ENCODE measurements at regions not wholly inside any gene's neighbourhood (a gene's known extent, or its start where the extent isn't known, plus 50 kb on each side); places are given as distances from the start of the nearest gene placed in this dataset.

DNA sequence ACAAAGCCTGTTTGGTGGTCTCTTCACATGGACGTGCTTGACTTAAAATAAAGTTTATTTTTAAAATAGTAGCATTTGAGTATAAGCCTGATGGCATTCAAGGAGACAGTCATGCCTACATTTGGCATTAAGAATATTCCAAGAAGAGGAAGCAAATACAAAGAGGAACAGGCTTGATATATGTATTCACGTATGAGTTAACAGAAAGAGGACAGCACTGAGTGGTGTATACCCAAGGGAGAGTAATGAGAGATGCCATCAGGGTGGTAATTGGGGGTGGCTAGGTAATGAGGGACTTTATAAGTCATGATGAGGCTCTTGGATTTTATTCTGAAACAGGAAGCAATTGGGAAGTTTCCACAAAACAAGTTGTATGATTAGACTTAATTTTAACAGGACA lies 363.3 kb downstream of the SEMA3D start:
- Histone ChIP-seq H3K4me3 (ENCODE audit: low read length in 2 of 2) (no peak overlapping the region), H3K27me3 (ENCODE audit: control insufficient read depth in 2 of 2, insufficient read depth in 2 of 2, low read length in 2 of 2) (no peaks in the 10 kb centered on the region), H3K9ac (ENCODE audit: low read depth in 1 of 2, low read length in 2 of 2) (no peak overlapping the region), H3K9me3 (ENCODE audit: control insufficient read depth in 2 of 2, low read length in 2 of 2) (no peaks in the 10 kb centered on the region), H3K36me3 (ENCODE audit: control insufficient read depth in 2 of 2, insufficient read depth in 2 of 2, low read length in 2 of 2) (no peaks in the 10 kb centered on the region), H3K27ac (ENCODE audit: low read depth in 2 of 2, low read length in 2 of 2) (no peak overlapping the region), H3K4me1 (ENCODE audit: control insufficient read depth in 2 of 2, insufficient read depth in 2 of 2, low read length in 2 of 2) (no peaks in the 10 kb centered on the region)

DNA sequence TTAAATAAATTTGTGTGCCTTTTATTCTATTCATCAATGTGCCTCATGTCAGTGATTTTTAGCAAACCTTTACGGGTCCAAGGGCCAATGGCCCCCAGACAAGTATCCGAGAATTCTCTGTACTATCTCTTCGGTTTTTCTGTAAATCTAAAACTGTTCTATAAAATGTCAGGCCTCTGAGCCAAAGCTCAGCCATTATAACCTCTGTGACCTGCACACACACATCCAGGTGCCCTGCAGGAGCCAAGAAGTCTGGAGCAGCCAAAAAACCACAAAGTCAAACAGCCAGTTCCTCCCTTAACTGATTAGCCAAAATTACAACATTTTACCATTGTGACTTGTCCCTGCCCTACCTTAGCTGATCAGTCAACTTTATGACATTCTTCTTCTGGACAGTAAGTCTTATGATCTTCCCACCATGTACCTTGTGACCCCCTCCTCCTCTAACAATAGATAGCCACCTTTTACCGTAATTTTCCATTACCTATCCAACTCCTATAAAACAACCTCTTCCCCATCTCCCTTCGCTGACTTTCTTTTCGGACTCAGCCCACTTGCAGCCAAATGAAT lies 363.8 kb downstream of the SEMA3D start:
- H3K36me3 ChIP-seq (ENCODE audit: control insufficient read depth in 2 of 2, insufficient read depth in 2 of 2, low read length in 2 of 2) = no peaks in the 10 kb centered on the region
- no peak overlapping the region for H3K4me3 ChIP-seq (ENCODE audit: low read length in 2 of 2)
- no peaks in the 10 kb centered on the region for H3K27me3 ChIP-seq (ENCODE audit: control insufficient read depth in 2 of 2, insufficient read depth in 2 of 2, low read length in 2 of 2)
- H3K27ac ChIP-seq (ENCODE audit: low read depth in 2 of 2, low read length in 2 of 2) = no peak overlapping the region
- no peaks in the 10 kb centered on the region for H3K9me3 ChIP-seq (ENCODE audit: control insufficient read depth in 2 of 2, low read length in 2 of 2)
- H3K4me1 ChIP-seq (ENCODE audit: control insufficient read depth in 2 of 2, insufficient read depth in 2 of 2, low read length in 2 of 2) = no peaks in the 10 kb centered on the region
- H3K9ac ChIP-seq (ENCODE audit: low read depth in 1 of 2, low read length in 2 of 2) = no peak overlapping the region

DNA sequence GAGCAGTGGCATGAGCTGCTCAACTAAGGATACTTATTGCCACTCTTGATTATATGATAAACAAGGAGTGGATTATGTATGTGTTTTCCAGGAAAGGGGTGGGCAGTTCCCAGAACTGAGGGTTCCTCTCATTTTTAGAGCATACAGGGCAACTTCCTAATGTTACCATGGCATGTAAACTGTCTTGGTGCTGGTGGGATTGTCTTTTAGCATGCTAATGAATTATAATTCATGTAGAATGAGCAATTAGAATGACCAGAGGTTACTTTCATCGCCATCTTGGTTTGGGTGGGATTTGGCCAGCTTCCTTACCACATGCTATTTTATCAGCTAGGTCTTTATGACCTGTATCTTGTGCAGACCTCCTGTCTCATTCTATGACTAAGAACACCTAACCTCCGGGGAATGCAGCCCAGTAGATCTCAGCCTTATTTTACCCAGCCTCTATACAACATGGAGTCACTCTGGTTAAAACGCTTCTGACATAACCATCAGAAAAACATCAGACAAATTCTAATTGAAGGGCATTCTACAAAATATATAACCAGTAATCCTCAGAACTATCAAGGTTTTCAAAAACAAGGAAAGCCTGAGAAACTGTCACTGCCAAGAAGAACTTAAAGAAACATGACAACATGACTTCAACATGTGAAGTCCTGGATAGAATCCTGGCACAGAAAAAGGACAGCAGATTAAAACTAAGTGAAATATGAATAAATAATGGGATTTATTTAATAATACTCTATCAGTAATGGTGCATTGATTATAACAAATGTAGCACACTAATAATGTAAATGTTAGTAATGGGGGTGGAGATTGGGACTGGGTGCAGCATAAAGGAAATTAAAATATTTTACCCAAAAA lies 365.0 kb downstream of the SEMA3D start:
- Histone ChIP-seq H3K36me3 (ENCODE audit: control insufficient read depth in 2 of 2, insufficient read depth in 2 of 2, low read length in 2 of 2) (no peaks in the 10 kb centered on the region), H3K4me1 (ENCODE audit: control insufficient read depth in 2 of 2, insufficient read depth in 2 of 2, low read length in 2 of 2) (no peaks in the 10 kb centered on the region), H3K9ac (ENCODE audit: low read depth in 1 of 2, low read length in 2 of 2) (no peak overlapping the region), H3K9me3 (ENCODE audit: control insufficient read depth in 2 of 2, low read length in 2 of 2) (no peaks in the 10 kb centered on the region), H3K27me3 (ENCODE audit: control insufficient read depth in 2 of 2, insufficient read depth in 2 of 2, low read length in 2 of 2) (no peaks in the 10 kb centered on the region), H3K4me3 (ENCODE audit: low read length in 2 of 2) (no peak overlapping the region), H3K27ac (ENCODE audit: low read depth in 2 of 2, low read length in 2 of 2) (no peak overlapping the region)

DNA sequence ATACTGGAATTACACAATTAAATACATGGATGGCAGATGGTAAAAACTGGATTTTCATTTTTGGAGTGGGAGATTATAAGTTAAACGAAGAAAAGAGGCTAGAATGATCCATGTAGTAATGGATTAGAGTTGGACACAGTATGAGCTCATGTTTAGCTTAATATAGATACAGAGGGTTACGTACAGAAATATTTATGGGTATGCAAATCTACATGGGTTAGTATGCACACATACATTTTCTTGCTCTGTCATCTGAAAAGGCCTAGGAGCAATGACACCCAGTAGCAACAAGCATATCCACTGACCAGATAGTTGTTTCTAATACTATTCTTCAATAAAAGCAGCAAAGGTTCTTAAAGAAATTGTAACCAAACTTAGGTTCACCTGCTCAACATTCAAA lies 366.4 kb downstream of the SEMA3D start:
- H3K27me3 ChIP-seq (ENCODE audit: control insufficient read depth in 2 of 2, insufficient read depth in 2 of 2, low read length in 2 of 2) = no peaks in the 10 kb centered on the region
- no peak overlapping the region for H3K9ac ChIP-seq (ENCODE audit: low read depth in 1 of 2, low read length in 2 of 2)
- H3K36me3 ChIP-seq (ENCODE audit: control insufficient read depth in 2 of 2, insufficient read depth in 2 of 2, low read length in 2 of 2) = no peaks in the 10 kb centered on the region
- H3K27ac ChIP-seq (ENCODE audit: low read depth in 2 of 2, low read length in 2 of 2) = no peak overlapping the region
- H3K4me3 ChIP-seq (ENCODE audit: low read length in 2 of 2) = no peak overlapping the region
- no peaks in the 10 kb centered on the region for H3K9me3 ChIP-seq (ENCODE audit: control insufficient read depth in 2 of 2, low read length in 2 of 2)
- no peaks in the 10 kb centered on the region for H3K4me1 ChIP-seq (ENCODE audit: control insufficient read depth in 2 of 2, insufficient read depth in 2 of 2, low read length in 2 of 2)

DNA sequence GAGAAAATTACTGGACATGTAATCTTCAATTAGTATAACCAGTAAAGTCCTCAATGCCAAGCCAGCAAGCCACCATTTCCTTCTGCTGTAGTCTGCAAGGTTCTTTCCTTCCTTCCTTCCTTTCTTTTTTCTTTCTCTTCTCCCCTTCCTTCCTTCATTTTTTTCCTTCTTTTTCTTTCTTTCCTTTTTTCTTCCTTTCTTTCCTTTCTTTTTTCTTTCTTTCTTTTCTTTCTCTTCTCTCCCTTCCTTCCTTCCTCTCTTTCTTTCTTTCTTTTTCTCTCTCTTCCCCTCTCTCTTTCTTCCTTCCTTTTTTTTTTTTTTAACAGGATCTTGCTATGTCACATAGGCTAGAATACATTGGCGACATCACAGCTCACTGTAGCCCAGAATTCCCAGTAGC lies 369.8 kb downstream of the SEMA3D start:
- H3K9ac ChIP-seq (ENCODE audit: low read depth in 1 of 2, low read length in 2 of 2) = no peak overlapping the region
- H3K4me3 ChIP-seq (ENCODE audit: low read length in 2 of 2) = no peak overlapping the region
- no peak overlapping the region for H3K27ac ChIP-seq (ENCODE audit: low read depth in 2 of 2, low read length in 2 of 2)
- H3K36me3 ChIP-seq (ENCODE audit: control insufficient read depth in 2 of 2, insufficient read depth in 2 of 2, low read length in 2 of 2) = no peaks in the 10 kb centered on the region
- H3K27me3 ChIP-seq (ENCODE audit: control insufficient read depth in 2 of 2, insufficient read depth in 2 of 2, low read length in 2 of 2) = no peaks in the 10 kb centered on the region
- no peaks in the 10 kb centered on the region for H3K9me3 ChIP-seq (ENCODE audit: control insufficient read depth in 2 of 2, low read length in 2 of 2)
- no peaks in the 10 kb centered on the region for H3K4me1 ChIP-seq (ENCODE audit: control insufficient read depth in 2 of 2, insufficient read depth in 2 of 2, low read length in 2 of 2)

DNA sequence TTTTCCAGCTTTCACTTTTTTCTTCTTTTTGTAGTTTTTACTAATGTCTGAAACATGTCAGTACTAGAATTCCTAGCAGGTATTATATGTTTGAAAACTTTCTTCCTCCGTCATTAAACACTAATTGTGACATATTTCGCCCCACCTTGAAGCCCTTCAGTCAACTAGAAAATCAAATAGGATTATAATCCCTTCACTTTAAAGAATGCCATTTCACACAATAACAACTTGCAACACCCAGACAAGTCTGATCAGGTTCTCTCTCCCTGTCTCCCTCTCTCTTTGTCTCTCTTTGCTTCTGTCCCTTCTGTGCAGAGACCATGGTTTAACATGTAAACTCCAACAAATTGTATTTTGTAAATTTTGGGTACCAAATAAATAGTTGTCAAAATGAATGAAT lies 373.5 kb downstream of the SEMA3D start:
- no peaks in the 10 kb centered on the region for H3K9me3 ChIP-seq (ENCODE audit: control insufficient read depth in 2 of 2, low read length in 2 of 2)
- no peak overlapping the region for H3K27ac ChIP-seq (ENCODE audit: low read depth in 2 of 2, low read length in 2 of 2)
- H3K4me1 ChIP-seq (ENCODE audit: control insufficient read depth in 2 of 2, insufficient read depth in 2 of 2, low read length in 2 of 2) = no peaks in the 10 kb centered on the region
- H3K9ac ChIP-seq (ENCODE audit: low read depth in 1 of 2, low read length in 2 of 2) = no peak overlapping the region
- H3K27me3 ChIP-seq (ENCODE audit: control insufficient read depth in 2 of 2, insufficient read depth in 2 of 2, low read length in 2 of 2) = no peaks in the 10 kb centered on the region
- H3K4me3 ChIP-seq (ENCODE audit: low read length in 2 of 2) = no peak overlapping the region
- no peaks in the 10 kb centered on the region for H3K36me3 ChIP-seq (ENCODE audit: control insufficient read depth in 2 of 2, insufficient read depth in 2 of 2, low read length in 2 of 2)

DNA sequence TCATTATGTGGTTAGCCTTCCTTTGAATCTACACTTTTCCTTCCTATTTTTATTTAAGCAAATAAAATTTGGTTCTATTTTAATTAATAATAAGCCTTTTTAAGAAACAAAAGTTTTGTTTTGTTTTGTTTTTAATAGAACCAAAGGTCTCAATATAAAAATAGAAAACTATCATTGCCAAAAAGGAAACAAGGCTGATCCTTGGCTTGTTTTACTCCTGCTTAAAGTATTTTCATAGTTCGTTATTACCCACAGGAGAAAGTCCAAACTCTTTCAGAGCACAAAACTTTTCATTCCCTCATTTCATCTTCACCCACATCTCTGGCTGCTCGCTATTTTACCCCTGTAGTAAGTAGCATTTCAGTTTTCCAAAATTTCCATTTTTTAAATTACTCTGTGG lies 374.8 kb downstream of the SEMA3D start:
- Histone ChIP-seq H3K9ac (ENCODE audit: low read depth in 1 of 2, low read length in 2 of 2) (no peak overlapping the region), H3K36me3 (ENCODE audit: control insufficient read depth in 2 of 2, insufficient read depth in 2 of 2, low read length in 2 of 2) (no peaks in the 10 kb centered on the region), H3K9me3 (ENCODE audit: control insufficient read depth in 2 of 2, low read length in 2 of 2) (no peaks in the 10 kb centered on the region), H3K4me3 (ENCODE audit: low read length in 2 of 2) (no peak overlapping the region), H3K27me3 (ENCODE audit: control insufficient read depth in 2 of 2, insufficient read depth in 2 of 2, low read length in 2 of 2) (no peaks in the 10 kb centered on the region), H3K27ac (ENCODE audit: low read depth in 2 of 2, low read length in 2 of 2) (no peak overlapping the region), H3K4me1 (ENCODE audit: control insufficient read depth in 2 of 2, insufficient read depth in 2 of 2, low read length in 2 of 2) (no peaks in the 10 kb centered on the region)

DNA sequence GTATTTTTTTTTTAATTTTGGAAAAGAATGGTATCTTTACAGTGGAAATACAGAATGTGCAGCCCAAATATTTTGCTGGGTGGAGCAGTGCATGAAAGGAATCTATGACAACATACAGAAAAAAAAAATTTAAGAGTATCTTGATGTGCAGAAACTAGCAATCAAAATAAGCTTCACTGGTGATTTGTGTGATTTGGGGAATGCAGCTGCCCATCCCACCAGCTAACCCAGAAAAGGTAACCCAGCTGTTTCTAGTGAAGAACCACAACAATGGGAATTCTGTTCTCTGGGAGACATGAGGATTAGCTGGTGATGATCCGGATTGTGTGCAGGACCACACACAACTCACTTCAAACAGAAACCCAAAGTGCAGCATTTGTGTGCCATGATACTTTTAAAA lies 375.5 kb downstream of the SEMA3D start:
- H3K27me3 ChIP-seq (ENCODE audit: control insufficient read depth in 2 of 2, insufficient read depth in 2 of 2, low read length in 2 of 2) = no peaks in the 10 kb centered on the region
- H3K4me3 ChIP-seq (ENCODE audit: low read length in 2 of 2) = no peak overlapping the region
- no peaks in the 10 kb centered on the region for H3K9me3 ChIP-seq (ENCODE audit: control insufficient read depth in 2 of 2, low read length in 2 of 2)
- H3K9ac ChIP-seq (ENCODE audit: low read depth in 1 of 2, low read length in 2 of 2) = no peak overlapping the region
- H3K36me3 ChIP-seq (ENCODE audit: control insufficient read depth in 2 of 2, insufficient read depth in 2 of 2, low read length in 2 of 2) = no peaks in the 10 kb centered on the region
- H3K4me1 ChIP-seq (ENCODE audit: control insufficient read depth in 2 of 2, insufficient read depth in 2 of 2, low read length in 2 of 2) = no peaks in the 10 kb centered on the region
- no peak overlapping the region for H3K27ac ChIP-seq (ENCODE audit: low read depth in 2 of 2, low read length in 2 of 2)

DNA sequence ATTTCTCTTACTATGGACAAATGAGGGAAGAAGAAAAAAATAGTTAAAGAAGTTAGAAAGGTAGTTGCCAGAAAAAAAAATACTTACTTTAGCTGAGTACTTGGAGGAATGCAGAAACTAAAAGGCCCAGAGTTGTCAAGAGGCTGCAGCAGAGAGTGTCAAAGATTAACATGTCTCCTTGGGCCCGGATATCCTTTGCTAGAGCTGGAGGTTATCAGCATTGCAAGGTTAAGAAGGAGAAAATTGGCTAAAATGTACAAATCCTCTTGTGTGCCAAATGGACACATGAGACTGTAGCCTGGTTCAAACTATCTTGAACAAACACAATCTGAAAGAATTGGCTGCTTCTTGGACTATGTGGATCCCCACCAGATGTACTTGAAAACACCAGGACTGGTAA lies 377.0 kb downstream of the SEMA3D start:
- no peak overlapping the region for H3K27ac ChIP-seq (ENCODE audit: low read depth in 2 of 2, low read length in 2 of 2)
- no peaks in the 10 kb centered on the region for H3K27me3 ChIP-seq (ENCODE audit: control insufficient read depth in 2 of 2, insufficient read depth in 2 of 2, low read length in 2 of 2)
- H3K9me3 ChIP-seq (ENCODE audit: control insufficient read depth in 2 of 2, low read length in 2 of 2) = no peaks in the 10 kb centered on the region
- no peaks in the 10 kb centered on the region for H3K36me3 ChIP-seq (ENCODE audit: control insufficient read depth in 2 of 2, insufficient read depth in 2 of 2, low read length in 2 of 2)
- H3K4me1 ChIP-seq (ENCODE audit: control insufficient read depth in 2 of 2, insufficient read depth in 2 of 2, low read length in 2 of 2) = no peaks in the 10 kb centered on the region
- no peak overlapping the region for H3K4me3 ChIP-seq (ENCODE audit: low read length in 2 of 2)
- no peak overlapping the region for H3K9ac ChIP-seq (ENCODE audit: low read depth in 1 of 2, low read length in 2 of 2)

DNA sequence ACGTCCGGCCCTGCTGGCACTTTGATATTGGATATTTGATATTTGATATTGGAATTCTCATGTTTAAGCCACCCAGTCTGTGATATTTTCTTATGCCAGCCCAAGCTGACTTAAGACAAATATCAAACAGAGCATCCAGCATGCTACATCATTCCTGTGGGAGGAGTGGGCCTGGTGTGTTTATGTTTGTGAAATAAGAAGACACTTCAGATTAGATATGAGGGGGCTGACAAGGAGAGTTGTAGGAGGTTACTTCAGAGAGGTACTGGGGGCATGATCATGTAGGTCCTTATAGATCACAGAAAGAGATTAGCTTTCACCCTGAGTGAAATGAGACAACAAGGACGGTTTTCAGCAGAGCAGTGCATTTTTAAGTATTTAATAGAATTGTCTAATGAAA lies 382.9 kb downstream of the SEMA3D start:
- no peaks in the 10 kb centered on the region for H3K4me1 ChIP-seq (ENCODE audit: control insufficient read depth in 2 of 2, insufficient read depth in 2 of 2, low read length in 2 of 2)
- H3K9ac ChIP-seq (ENCODE audit: low read depth in 1 of 2, low read length in 2 of 2) = no peak overlapping the region
- H3K4me3 ChIP-seq (ENCODE audit: low read length in 2 of 2) = no peak overlapping the region
- no peak overlapping the region for H3K27ac ChIP-seq (ENCODE audit: low read depth in 2 of 2, low read length in 2 of 2)
- no peaks in the 10 kb centered on the region for H3K36me3 ChIP-seq (ENCODE audit: control insufficient read depth in 2 of 2, insufficient read depth in 2 of 2, low read length in 2 of 2)
- no peaks in the 10 kb centered on the region for H3K9me3 ChIP-seq (ENCODE audit: control insufficient read depth in 2 of 2, low read length in 2 of 2)
- no peaks in the 10 kb centered on the region for H3K27me3 ChIP-seq (ENCODE audit: control insufficient read depth in 2 of 2, insufficient read depth in 2 of 2, low read length in 2 of 2)
